HT-29 (cell line): ENCODE measurements at regions not wholly inside any gene's neighbourhood (a gene's known extent, or its start where the extent isn't known, plus 50 kb on each side); places are given as distances from the start of the nearest gene placed in this dataset. TPM values are rescaled to one million over a fixed set of nuclear protein-coding genes. Genes with fewer than 3 reads are reported as not detected.

Experiments used
- small RNA-seq: library from RNA; depleted of rRNA; stranded (forward); fragments of <200 nt; gene quantifications from one replicate; pipeline ENCODE3, GENCODE V24; 2014

Small RNAs in the stretch of these regions (small RNA-seq; reads per million reads assigned to genes)
- gene SNRPCP14 = not detected
